HG02970 (cell line): ENCODE measurements at regions not wholly inside any gene's neighbourhood (a gene's known extent, or its start where the extent isn't known, plus 50 kb on each side); places are given as distances from the start of the nearest gene placed in this dataset.

Experiments
- ATAC-seq: cut with Tn5 transposase; IDR thresholded peaks from one replicate; pipeline ENCODE4 v1.9.1; 2021; ENCODE audit warnings: mild to moderate bottlenecking, moderate library complexity, moderate number of reproducible peaks; ENCODE audit not compliant: unreplicated experiment, low FRiP score

DNA sequence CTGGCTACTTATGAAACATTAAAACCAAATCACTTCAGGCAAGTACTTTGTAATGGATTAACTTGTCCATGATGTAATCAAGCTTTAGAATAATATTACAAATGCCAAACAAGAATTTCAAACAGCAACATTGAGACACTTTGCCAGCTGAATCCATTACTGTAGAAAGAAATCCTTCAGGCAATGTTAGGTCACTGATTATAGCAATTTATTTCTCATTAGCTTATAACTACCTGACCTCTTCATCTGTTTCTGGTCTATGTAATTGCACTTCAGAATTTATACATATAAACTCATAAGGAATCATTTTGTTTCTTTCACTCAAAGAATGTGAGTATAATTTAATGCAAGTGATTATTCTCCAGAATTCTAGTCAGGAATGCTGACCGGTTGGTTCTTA, 692.6 kb upstream of the TMEFF2 start:
- no peak for ATAC-seq

DNA sequence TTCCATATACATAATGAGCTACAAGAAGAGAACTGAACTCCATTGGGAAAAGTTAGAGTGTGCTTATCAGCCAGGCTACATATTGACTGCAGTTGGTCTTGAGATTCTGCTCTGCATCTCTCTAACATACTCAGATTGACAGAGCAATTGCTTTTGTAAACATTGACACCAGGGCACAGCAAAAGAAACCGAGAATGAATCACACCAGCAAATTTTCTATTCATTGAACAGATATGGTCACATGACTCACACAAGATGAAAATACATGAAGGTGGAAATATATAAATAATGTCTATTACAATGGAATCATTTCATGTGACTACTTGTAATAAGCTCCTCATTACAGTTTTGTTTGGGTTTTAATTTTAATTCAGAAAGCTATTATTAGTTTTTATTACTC, 691.9 kb upstream of the TMEFF2 start:
- no peak for ATAC-seq

DNA sequence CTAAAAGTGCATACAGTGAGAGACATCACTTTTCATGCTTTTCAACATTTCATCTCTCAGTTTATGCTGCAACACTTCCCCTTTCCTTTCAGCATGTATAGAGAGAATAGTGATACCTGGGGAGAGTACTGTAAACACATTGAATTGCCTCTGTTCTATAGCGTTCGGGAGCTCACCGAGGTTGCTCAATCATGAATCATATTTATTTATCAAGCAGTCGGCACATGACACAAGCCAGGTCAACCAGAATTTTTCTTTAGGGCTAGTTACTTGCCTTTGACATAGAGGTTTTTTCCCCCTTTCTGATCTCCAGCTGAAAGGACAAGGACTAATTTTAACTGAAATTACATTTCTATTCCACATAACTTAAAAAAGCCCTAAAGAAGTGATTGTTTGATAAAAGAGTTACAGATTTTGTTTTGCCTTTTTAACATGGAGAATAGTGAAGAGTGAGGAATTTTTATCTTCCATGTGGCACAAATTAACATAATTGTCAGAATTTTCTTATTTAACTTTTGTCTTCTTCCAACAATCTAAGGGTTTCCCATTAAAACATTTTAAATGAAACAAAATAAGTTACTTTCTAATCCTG, 690.9 kb upstream of the TMEFF2 start:
- ATAC-seq: no peak

DNA sequence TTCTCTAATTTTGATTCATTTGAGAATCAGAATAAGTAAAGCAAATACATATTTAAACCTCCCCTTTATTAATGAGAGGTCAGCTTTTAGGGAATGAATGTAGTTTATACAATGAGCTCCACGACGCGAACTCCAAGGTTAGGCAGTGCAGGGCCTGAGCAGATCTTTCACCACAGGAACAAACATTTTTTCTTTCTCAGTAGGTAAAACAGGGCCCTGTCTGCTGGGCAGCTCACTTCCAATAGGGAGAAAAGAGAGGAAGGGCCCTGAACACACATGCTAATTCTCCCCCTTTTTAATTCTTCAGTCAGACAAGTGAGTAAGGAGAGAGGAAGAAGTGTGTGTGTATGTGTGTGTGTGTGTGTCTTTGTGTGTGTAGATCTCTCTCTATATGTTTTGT, 682.4 kb upstream of the TMEFF2 start:
- ATAC-seq: no peak

DNA sequence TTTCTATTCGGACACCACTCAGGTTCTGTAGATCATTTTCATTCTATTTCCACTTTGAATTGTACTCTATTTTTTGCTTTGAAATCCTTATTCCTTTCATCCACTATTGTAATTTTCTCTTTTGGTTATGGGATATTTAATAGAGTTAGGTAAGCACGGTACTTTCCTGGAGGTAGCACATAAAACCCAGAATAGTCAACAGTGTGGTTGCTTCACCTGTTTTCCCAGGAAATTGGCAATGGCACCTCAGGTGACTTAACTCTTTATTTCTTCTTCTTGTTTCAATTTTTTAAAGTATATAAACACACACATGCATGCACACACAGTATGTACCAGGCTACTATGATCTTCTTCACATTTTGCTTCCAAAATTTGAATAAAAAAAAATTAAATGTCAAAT, 682.0 kb upstream of the TMEFF2 start:
- no peak for ATAC-seq

DNA sequence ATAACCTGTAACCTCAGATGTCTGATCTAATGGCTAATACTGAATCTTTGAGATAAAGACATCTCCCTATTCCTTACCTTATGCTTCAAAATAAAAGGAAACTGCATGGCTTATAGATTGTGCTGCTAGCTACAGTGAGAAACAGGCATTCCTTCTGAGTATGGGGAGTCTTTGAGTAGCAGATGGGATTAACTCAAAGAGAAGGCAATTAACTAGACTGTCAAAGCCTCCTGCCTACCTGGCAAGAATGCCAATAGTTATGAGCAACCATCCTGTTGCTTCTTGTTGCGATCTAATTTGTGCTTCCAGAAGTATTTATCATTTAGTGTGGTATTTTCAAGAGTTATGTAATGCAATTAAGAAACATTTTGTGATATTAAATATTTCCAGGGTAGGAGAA, 660.0 kb upstream of the TMEFF2 start:
- ATAC-seq: no peak

DNA sequence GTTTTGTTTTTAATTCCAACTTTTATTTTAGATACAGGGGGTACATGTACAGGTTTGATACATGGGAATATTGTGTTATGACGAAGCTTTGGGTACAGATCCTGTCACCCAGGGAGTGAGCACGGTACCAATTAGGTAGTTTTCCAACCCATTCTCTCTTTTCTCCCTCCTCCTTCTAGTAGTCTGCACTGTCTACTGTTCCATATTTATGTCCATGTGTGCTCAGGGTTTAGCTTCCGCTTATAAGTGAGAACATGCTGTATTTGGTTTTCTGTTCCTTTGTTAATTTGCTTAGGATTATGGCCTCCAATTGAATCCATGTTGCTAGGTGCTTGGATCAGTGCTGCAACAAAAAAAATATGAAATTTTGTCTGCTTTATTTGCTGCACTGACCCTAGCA, 659.3 kb upstream of the TMEFF2 start:
- ATAC-seq: no peak

DNA sequence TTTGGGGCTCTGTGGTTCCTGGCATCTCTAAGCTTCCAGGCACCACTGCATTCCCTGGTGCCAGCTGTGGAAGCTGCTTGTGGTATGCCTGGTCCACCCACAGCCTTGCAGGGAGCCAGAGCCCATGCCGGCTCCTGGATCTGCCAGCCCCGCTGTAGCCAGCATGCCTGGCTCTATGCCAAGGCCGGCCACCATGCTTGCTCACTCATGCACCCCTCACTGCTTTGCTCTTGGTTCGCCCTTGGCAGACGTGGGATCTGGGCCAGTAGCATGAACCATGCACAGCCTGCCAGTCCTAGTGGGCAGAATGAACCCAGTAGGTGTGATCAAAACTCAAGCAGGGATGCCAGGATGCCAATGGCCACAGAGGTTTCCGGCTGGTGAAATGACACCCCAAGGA, 634.2 kb upstream of the TMEFF2 start:
- ATAC-seq: no peak

DNA sequence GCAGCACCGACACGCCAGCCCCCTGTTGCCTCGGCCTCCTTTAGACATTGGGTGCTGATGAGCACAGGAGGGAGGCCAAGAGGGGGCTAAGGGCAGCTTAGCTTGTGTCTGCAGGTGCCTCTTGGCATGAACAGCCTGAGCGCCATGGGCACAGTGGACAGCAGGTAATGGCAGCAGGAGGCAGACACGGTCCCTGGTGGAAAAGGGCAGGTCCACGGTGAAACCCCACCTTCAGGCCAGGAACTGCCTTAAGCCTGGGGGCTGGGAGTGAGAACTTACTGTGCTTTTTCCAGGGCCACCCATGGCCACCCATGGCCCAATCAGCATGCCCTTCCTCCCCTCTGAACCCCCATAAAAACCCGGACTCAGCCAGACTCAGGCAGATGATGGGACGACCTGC, 633.4 kb upstream of the TMEFF2 start:
- no peak for ATAC-seq

DNA sequence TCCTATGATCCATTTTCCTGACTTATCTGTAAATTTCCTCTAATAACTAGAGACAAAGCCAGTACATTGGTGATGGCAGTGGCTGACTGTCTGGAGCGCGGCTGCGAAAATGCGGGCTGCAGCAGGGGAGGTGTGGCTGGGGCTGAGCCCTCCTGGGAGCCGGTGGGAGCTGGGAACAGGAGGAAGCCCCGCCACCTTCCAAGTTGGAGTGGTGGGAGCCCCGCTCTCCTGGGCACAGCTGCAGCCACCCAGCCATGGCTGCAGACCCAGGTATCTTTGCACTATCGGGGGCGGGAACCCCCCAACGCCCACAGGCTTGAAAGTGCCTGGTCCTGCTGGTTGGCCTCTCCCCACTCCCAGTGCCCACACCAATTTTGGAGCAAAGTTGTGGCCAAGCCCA, 633.0 kb upstream of the TMEFF2 start:
- no peak for ATAC-seq

DNA sequence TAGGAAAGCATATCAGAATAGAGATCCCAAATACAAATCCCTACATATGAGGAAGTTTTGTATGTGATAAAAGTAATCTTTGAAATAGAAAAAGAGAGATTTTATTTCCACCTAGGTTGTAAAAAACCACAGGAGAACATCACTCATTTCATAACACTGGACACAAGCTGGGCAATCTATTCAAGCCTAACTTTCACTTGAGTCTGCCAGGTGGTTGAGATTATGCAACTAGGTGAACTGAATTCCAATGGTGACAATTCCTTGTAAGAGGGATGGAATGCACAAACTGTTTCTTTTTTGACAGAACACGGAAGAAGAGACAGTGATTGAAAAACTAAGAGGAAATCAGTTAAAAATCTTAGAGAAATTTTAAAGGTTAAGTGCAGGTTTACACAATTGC, 619.6 kb upstream of the TMEFF2 start:
- no peak for ATAC-seq

DNA sequence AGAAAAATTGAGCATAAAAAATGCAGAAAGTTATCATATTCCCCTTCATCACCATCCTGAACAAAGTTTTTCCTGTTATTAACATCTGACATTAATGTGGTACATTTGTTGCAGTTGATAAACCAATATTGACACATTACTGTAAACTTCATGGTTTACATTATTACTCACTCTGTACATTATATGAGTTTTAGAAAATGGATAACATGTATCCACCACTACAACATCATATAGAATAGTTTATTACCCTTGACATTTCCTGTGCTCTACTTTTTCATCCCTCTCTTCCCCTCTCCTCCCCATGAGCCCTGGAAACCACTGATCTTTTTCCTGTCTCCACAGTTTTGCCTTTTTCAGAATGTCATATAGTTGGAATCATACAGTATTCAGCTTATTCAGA, 618.6 kb upstream of the TMEFF2 start:
- no peak for ATAC-seq

DNA sequence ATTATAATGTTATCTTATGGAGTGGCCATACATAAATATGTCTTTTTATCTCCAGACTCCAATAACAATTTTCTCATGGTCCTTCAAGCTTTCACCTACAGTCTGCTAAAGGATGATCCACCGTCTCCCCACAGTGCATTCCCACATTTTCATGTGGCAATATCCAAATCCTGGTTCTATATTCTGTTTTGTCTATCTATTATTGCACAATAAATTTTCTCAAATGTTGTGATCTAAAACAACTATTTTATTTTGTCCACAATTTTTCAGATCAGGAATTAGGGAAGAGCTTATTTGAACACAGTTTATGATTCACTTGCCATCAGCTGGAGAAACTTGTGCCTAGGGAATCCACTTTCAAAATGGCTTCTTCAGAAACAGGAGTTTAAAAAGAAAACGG, 614.4 kb upstream of the TMEFF2 start:
- no peak for ATAC-seq

DNA sequence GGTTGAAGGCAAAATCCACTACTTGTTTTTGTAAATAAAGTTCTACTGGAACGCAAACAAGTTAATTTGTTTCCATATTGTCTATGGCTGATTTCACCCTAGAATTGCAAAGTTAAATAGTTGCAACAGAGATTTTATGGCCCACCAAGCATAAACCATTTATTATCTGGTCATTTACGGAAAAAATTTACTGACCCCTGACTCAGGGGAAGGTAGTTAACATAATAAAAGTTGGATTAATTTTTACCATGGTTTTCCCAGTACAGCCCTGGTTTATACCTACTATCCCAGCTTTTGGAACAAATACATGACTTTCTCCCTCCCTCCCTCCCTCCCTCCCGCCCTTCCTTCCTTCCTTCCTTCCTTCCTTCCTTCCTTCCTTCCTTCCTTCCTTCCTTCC, 588.9 kb upstream of the TMEFF2 start:
- ATAC-seq: no peak

DNA sequence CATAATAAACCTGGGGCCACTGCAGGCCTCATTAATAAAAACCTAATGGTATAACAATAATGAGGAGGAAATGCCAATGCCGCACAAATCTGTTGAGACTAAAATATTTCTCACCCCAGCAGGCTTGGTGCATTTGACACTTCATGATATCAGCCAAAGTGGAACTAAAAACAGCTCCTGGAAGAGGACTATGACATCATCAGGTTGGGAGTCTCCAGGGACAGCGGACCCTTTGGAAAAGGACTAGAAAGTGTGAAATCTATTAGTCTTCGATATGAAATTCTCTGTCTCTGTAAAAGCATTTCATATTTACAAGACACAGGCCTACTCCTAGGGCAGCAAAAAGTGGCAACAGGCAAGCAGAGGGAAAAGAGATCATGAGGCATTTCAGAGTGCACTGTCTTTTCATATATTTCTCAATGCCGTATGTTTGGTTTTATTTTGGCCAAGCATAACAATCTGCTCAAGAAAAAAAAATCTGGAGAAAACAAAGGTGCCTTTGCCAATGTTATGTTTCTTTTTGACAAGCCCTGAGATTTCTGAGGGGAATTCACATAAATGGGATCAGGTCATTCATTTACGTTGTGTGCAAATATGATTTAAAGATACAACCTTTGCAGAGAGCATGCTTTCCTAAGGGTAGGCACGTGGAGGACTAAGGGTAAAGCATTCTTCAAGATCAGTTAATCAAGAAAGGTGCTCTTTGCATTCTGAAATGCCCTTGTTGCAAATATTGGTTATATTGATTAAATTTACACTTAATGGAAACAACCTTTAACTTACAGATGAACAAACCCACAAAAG, 580.9 kb upstream of the TMEFF2 start:
- ATAC-seq: no peak

DNA sequence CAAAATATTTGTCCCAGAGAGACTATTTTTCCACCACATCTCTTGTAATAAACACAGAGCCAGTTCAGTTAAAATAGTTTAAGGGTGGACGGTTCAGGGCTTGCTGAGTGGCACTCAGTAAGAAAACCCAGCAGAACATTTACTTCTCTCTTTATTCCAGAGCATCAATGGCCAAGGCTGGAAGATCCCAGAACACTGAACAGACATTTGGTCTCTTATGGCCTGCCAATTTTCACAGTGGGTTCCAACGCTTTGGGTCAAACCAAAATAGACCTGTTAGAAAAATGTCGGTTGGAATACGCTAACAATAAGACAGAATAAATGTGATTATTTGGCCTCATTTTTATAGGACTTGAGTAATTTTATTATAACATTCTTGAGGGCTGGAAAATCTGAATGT, 580.3 kb upstream of the TMEFF2 start:
- no peak for ATAC-seq

DNA sequence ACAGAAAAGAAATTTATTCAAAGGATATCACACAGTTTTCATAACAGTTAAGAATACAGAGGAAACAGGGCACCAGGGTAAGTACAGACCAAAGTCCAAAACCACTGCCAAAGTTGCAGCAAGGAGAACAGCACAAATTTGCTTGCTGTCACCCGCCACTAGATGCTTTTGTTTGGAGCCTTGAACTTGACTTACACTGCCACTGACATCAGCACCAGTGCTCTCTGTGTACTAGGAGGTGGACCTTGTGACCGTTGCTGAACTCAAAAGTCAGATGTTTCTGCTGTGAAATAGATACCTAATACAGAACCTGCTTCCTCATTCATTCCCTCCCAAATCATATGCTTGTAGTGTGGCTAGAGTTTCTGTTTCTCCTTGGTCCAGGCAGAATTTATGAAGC, 578.3 kb upstream of the TMEFF2 start:
- no peak for ATAC-seq

DNA sequence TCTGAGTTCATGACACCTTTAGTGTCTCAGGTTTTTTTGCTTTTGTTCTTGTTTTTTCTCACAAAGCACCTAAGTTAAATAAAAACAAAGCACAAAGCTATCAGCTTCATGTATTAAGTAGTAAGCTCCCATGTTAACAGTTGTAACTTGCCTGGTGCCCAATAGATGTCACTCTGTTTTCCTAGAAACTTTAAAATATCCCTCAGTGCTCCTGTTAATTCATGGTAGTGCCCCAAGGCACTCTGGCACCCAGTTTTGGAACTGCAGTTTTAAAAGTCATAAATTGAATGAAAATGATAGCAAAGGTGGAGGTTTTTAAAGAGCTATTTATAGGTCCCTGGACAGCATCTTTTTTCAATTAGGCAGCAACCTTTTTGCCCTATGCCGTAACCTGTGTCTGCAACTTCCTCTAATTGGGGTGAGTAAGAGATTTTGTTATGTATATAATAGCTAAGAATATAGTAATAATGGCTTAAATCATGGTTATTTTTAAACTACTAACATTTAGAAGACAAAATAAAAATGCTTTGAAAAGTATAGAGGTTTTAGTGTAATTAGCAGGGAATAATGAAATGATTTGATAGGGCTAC, 555.0 kb upstream of the TMEFF2 start:
- no peak for ATAC-seq

DNA sequence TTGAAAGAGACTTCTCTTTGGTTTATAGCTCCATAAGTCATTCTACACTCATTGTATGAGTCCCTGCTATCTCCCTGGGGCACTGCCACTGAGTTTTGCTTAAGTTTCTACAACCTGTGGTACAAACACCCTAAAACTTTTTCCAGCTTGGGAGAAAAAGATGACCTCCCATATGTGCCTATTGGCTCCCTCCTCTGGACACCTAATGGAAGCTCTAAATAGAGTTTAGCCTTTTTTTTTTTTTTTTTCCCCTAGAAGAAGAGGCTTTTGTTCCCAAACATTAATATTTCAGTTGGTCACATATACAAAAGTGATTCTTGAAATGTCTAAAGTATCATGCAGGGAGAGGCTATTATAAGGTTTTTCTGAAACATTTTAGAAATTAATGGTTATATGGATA, 547.2 kb upstream of the TMEFF2 start:
- ATAC-seq: no peak

DNA sequence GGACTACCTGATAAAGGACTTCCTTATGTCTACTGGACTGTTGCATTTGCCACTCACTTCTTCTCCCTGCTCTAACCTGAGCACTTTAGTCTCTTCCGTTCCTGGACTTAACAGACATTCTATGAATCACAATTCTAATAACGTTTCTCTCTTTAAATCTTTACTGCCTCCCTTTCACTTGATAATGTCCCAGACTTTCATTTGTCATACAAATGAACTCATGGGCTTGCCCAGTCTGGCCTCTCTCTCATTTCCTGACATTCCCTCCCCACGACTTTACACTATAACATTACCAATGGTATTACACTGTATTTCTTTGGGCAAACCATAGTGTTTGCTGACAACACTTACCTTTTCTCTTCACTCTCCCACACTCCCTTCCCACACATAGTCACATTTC, 540.7 kb upstream of the TMEFF2 start:
- no peak for ATAC-seq

DNA sequence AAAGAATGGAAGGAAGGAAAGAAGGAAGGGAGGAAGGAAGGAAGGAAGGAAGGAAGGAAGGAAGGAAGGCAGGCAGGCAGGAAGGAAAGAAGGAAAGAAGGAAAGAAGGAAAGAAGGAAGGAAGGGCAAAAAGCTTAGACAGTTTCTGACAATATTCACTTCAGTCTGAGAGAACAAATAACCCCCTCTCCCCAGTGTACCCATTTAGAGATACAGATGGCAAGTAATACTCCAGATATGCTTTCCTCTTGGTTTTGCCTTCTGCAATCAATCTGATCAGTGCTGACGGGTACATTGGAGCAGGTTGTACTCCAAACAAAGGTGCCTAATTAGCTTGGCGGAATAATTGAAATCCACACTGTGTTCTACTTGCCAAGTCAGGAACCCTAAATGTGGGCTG, 534.6 kb upstream of the TMEFF2 start:
- ATAC-seq: no peak

DNA sequence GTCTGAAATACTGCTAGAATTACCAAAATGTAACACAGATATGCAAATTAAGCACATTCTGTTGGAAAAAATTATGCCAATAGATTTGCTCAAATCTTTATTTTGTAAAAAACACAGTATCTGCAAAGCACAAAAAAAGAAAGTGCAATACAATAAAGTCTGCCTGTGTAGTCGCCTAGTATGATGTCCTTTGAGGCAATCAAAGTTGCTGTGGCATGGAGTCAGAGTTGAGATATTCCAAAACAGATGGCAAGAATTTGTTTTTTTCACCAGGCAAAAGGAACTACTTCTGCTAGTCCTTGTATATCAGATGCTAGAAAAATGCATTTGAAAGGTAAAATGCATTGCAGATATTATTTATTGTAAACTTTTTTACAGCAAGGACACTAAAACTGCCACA, 531.3 kb upstream of the TMEFF2 start:
- no peak for ATAC-seq
